HepG2 (cell line): ENCODE measurements at regions not wholly inside any gene's neighbourhood (a gene's known extent, or its start where the extent isn't known, plus 50 kb on each side); places are given as distances from the start of the nearest gene placed in this dataset.

Source experiments
- ATAC-seq: fragments of 200-7000 bp; cut with Tn5 transposase; 3 replicates; pipeline ENCODE4 v1.9.1; 2020; ENCODE audit warnings: mild to moderate bottlenecking, moderate library complexity
- BruUV-seq: library from RNA; stranded (reverse); fragments of 400-500 nt; replicated peaks from 2 replicates; lab custom pipeline; 2021; lab: Mats Ljungman, UMichigan
- CTCF ChIA-PET: fragments of 300-600 bp; formaldehyde crosslinking; extraction: SDS; loops from one replicate; lab custom pipeline; 2021; ENCODE audit warnings: low total read pairs, inconsistent platforms, low intra/inter-chr PET ratio; lab: Yijun Ruan, JAX
- POLR2A ChIA-PET: fragments of 350-600 bp; sonication (Branson Sonifier 250); formaldehyde crosslinking; loops from one replicate; lab custom pipeline; 2020; ENCODE audit warnings: antibody characterized with exemption, inconsistent platforms; lab: Yijun Ruan, JAX
- DNase-seq: peaks from one replicate; pipeline ENCODE4 v3.0.0-alpha.2; 2015; ENCODE audit warnings: low spot score
- FAIRE-seq: peaks from 3 replicates; lab custom pipeline; 2011; peaks lifted over from hg19 to GRCh38; lab: Jason Lieb, UNC
- H2AFZ ChIP-seq: one replicate; pipeline ENCODE4 v1.6.1; 2011; ENCODE audit warnings: low read length, inconsistent platforms
- H3K27ac ChIP-seq: fragments of 300-600 bp; 3 replicates; pipeline ENCODE4 v1.8.0; 2011; ENCODE audit warnings: mixed run types, mild to moderate bottlenecking, mixed read lengths, low read length, inconsistent platforms; ENCODE audit not compliant: insufficient read depth; ENCODE audit errors: extremely low read length
- H3K27me3 ChIP-seq, 2 experiments: fragments of 200-600 bp in 1 of 2; 2 replicates in 1 of 2; 3 replicates in 1 of 2; pipeline versions ENCODE4 v1.6.0 to v1.8.0; 2011; ENCODE audit warnings: low read length in 2 of 2, mild to moderate bottlenecking in 2 of 2, moderate library complexity in 2 of 2, inconsistent platforms in 1 of 2; ENCODE audit not compliant: insufficient read depth in 2 of 2, control insufficient read depth in 1 of 2
- H3K36me3 ChIP-seq, 2 experiments: fragments of 200-600 bp in 1 of 2; replicated peaks in 1 of 2; 2 replicates in 1 of 2; 3 replicates in 1 of 2; pipeline versions ENCODE4 v1.5.1 to v1.8.0; 2011; ENCODE audit warnings: low read length in 2 of 2, inconsistent platforms in 1 of 2; ENCODE audit not compliant: insufficient read depth in 2 of 2, control insufficient read depth in 1 of 2
- H3K4me1 ChIP-seq: 2 replicates; pipeline ENCODE4 v1.5.1; 2012; ENCODE audit warnings: low read length, inconsistent platforms; ENCODE audit not compliant: insufficient read depth
- H3K4me2 ChIP-seq: 2 replicates; pipeline ENCODE4 v1.6.0; 2011; ENCODE audit warnings: low read depth, low read length, inconsistent platforms
- H3K4me3 ChIP-seq, 3 experiments: fragments of 200-600 bp in 1 of 3; sonication (generic), shearing (Covaris generic) in 1 of 3; replicated peaks in 1 of 3; 2 replicates each; pipeline ENCODE4 v1.5.1; 2011 to 2016; ENCODE audit warnings: low read length in 3 of 3, inconsistent platforms in 2 of 3, low read depth in 2 of 3, mild to moderate bottlenecking in 2 of 3, control low read depth in 1 of 3, mixed read lengths in 1 of 3; ENCODE audit not compliant: insufficient read depth in 1 of 3
- H3K79me2 ChIP-seq: one replicate; pipeline ENCODE4 v1.6.1; 2011; ENCODE audit warnings: low read length, inconsistent platforms; ENCODE audit not compliant: insufficient read depth
- H3K9ac ChIP-seq: 2 replicates; pipeline ENCODE4 v1.6.0; 2011; ENCODE audit warnings: mild to moderate bottlenecking, low read depth, low read length, inconsistent platforms; ENCODE audit not compliant: insufficient read depth
- H3K9me3 ChIP-seq: 2 replicates; pipeline ENCODE4 v1.5.1; 2012; ENCODE audit warnings: mild to moderate bottlenecking, low read length
- H4K20me1 ChIP-seq: 2 replicates; pipeline ENCODE4 v1.6.0; 2011; ENCODE audit warnings: inconsistent platforms, mild to moderate bottlenecking, low read length, moderate library complexity; ENCODE audit not compliant: insufficient read depth
- FOXC1 ChIP-seq: sonication (generic); formaldehyde crosslinking; IDR thresholded peaks from 2 replicates; pipeline ENCODE4 v1.8.0; 2022; ENCODE audit warnings: mild to moderate bottlenecking, missing genetic modification reagents, borderline replicate concordance
- HMG20B ChIP-seq: conservative IDR thresholded peaks from 2 replicates; pipeline ENCODE4 v1.6.1; 2016; ENCODE audit warnings: missing genetic modification reagents, missing compliant biosample characterization
- HOXA7 ChIP-seq: sonication (generic); formaldehyde crosslinking; IDR thresholded peaks from 2 replicates; pipeline ENCODE4 v1.8.1; 2022; ENCODE audit warnings: mild to moderate bottlenecking, missing genetic modification reagents, moderate library complexity
- MBD4 ChIP-seq: IDR thresholded peaks from 2 replicates; pipeline ENCODE4 v1.6.1; 2012; ENCODE audit warnings: low read length, inconsistent platforms, borderline replicate concordance
- NONO ChIP-seq, 2 experiments: fragments of 450-650 bp in 1 of 2; sonication (generic) in 1 of 2; formaldehyde crosslinking in 1 of 2; IDR thresholded peaks in 1 of 2; conservative IDR thresholded peaks in 1 of 2; 2 replicates each; pipeline versions ENCODE4 v1.6.1 to v1.8.0; 2017 to 2022; ENCODE audit warnings: mild to moderate bottlenecking in 1 of 2, missing genetic modification reagents in 1 of 2, moderate library complexity in 1 of 2
- RELA ChIP-seq: sonication (generic); formaldehyde crosslinking; IDR thresholded peaks from 2 replicates; pipeline ENCODE4 v1.4.0; 2020; ENCODE audit warnings: missing genetic modification reagents
- SSRP1 ChIP-seq: IDR thresholded peaks from 2 replicates; pipeline ENCODE4 v1.6.1; 2016; ENCODE audit warnings: control low read depth
- ZBTB21 ChIP-seq: sonication (generic); formaldehyde crosslinking; IDR thresholded peaks from 2 replicates; pipeline ENCODE4 v1.4.0; 2020; ENCODE audit warnings: missing genetic modification reagents
- ZKSCAN5 ChIP-seq: sonication (generic); formaldehyde crosslinking; IDR thresholded peaks from 2 replicates; pipeline ENCODE4 v1.5.1; 2020; ENCODE audit warnings: mild to moderate bottlenecking, missing genetic modification reagents
- ZNF879 ChIP-seq: sonication (generic); formaldehyde crosslinking; IDR thresholded peaks from 2 replicates; pipeline ENCODE4 v1.8.1; 2023; ENCODE audit warnings: missing genetic modification reagents
- WGBS: methylation state at CpG from one replicate; pipeline ENCODE4 v1.1.6; 2017; ENCODE audit warnings: low lambda C conversion rate; 5-methylcytosine and 5-hydroxymethylcytosine counted together
- in situ Hi-C: cut with HindIII; loops from 2 replicates; pipeline ENCODE4 v1.10.0; 2017; ENCODE audit warnings: low pct_unique_long_range_greater_than_20kb; ENCODE audit not compliant: extremely low pct_ligation_motif_present
- intact Hi-C: fragments of 100-400 bp; cut with micrococcal nuclease; formaldehyde crosslinking; loops from one replicate; pipeline ENCODE4 v1.10.0; 2022; ENCODE audit not compliant: unreplicated experiment
- TF ChIP-seq, protein P1 (sequence below): IDR thresholded peaks from 2 replicates; pipeline ENCODE4 v1.6.1; 2016; ENCODE audit warnings: low read depth
- TF ChIP-seq, protein P2 (sequence below): sonication (generic); formaldehyde crosslinking; IDR thresholded peaks from 2 replicates; pipeline ENCODE4 v1.5.1; 2020; ENCODE audit warnings: missing genetic modification reagents, mild to moderate bottlenecking, borderline replicate concordance
- TF ChIP-seq, protein P3 (sequence below): sonication (generic); formaldehyde crosslinking; conservative IDR thresholded peaks from 2 replicates; pipeline ENCODE4 v1.4.0; 2020; ENCODE audit warnings: missing genetic modification reagents
- TF ChIP-seq, protein P4 (sequence below): sonication (generic); formaldehyde crosslinking; IDR thresholded peaks from 2 replicates; pipeline ENCODE4 v1.8.1; 2022; ENCODE audit warnings: mild to moderate bottlenecking, missing genetic modification reagents

DNA sequence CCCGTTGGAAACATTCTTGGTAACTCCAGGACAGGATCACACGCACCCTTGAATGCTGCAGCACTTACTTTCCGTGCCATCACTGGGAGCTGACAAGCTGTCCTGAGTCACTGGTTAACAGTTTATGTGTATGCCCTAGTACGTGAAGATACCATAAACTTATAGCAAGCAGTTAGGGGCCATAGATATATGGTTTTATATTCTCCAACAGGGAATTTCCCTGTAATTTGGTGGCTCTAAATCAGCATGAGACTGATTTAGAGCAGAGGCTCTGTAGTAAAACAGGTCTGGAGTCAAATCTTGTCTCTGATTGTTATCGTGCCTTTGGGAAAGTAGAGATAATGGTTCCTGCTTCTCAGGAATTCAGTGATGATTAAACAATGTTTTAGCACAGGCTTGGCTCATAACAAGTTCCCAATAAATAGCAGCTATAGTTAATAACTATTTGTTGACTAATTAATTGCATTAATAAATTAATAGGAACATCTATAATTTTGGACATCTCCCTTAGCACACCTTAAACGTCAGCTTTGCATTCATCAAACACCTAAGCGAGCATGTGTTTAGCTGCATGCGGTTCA lies 215.2 kb downstream of the VAPA start:
- no peak for DNase-seq
- H3K9me3 ChIP-seq = no peaks in the 10 kb centered on the region
- H3K27ac ChIP-seq = no peak overlapping the region
- H3K9ac ChIP-seq = no peak overlapping the region
- 55% methylated on average over 8 of the region's 8 CpGs for WGBS
- no peaks in the 10 kb centered on the region for H3K36me3 ChIP-seq
- ATAC-seq = no peak
- H3K27me3 ChIP-seq = peaks cover 0 to 32% of the 10 kb centered on the region in 2 experiments; a peak in 3 of 5 replicates
- no TSS peak for BruUV-seq
- in situ Hi-C loops (no loop called here), intact Hi-C loops (no loop called here)
- FAIRE-seq = no peak
- no peak overlapping the region for H2AFZ ChIP-seq
- no peaks in the 10 kb centered on the region for H3K79me2 ChIP-seq
- no peaks in the 10 kb centered on the region for H4K20me1 ChIP-seq
- ChIA-PET POLR2A (no interaction called here), CTCF (no interaction called here)
- TF ChIP-seq, protein P1, sequence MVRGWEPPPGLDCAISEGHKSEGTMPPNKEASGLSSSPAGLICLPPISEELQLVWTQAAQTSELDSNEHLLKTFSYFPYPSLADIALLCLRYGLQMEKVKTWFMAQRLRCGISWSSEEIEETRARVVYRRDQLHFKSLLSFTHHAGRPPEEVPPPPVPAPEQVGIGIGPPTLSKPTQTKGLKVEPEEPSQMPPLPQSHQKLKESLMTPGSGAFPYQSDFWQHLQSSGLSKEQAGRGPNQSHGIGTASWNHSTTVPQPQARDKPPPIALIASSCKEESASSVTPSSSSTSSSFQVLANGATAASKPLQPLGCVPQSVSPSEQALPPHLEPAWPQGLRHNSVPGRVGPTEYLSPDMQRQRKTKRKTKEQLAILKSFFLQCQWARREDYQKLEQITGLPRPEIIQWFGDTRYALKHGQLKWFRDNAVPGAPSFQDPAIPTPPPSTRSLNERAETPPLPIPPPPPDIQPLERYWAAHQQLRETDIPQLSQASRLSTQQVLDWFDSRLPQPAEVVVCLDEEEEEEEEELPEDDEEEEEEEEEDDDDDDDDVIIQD (CRISPR knock-in tag) = no peak
- no peak for TF ChIP-seq MBD4
- no peak for TF ChIP-seq FOXC1 (CRISPR knock-in tag)
- no peak overlapping the region for H3K4me2 ChIP-seq
- H3K4me1 ChIP-seq = peaks cover 13% of the 10 kb centered on the region; the same call in 1 of the 2 replicates
- no peak overlapping the region for H3K4me3 ChIP-seq

DNA sequence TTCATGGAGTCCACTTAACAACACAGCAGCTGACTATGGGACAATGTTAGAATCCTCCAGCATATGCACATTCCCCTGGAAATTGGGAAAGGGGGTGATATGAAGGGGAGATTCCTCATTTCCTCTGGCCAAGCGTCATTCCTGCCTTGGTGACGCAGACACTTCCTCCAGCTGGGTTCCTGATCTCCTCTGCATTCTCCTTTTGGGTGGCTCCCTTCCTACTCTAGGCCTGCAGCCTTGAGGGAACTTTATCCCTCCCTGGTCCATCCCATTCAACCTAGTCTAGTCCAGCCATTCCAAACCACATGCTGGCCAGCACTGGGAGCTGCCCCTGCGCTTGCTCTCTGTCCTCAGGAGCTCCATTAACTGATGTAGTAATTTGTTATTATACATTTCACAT lies 216.8 kb downstream of the VAPA start:
- BruUV-seq = no TSS peak
- DNase-seq (no peak), FAIRE-seq (no peak), ATAC-seq (no peak)
- 81% methylated on average over 3 of the region's 3 CpGs for WGBS
- Histone ChIP-seq H3K9ac (no peak overlapping the region), H3K4me3 (no peak overlapping the region), H3K36me3 (no peaks in the 10 kb centered on the region), H3K79me2 (no peaks in the 10 kb centered on the region), H3K9me3 (no peaks in the 10 kb centered on the region), H3K27ac (no peak overlapping the region), H2AFZ (no peak overlapping the region), H3K4me2 (no peak overlapping the region), H3K4me1 (peaks cover 13% of the 10 kb centered on the region; the same call in 1 of the 2 replicates), H4K20me1 (no peaks in the 10 kb centered on the region), H3K27me3 (peaks cover 0 to 32% of the 10 kb centered on the region in 2 experiments; a peak in 3 of 5 replicates)
- ChIA-PET CTCF (no interaction called here), POLR2A (no interaction called here)
- in situ Hi-C loops = no loop called here
- intact Hi-C loops = no loop called here
- TF ChIP-seq NONO (IDR thresholded peaks at IDR 0.05) = no peak
- TF ChIP-seq NONO (CRISPR knock-in tag; conservative IDR thresholded peaks at IDR 0.05) = no peak
- TF ChIP-seq ZNF879 = no peak
- TF ChIP-seq HOXA7 (CRISPR knock-in tag) = no peak
- TF ChIP-seq ZBTB21 (CRISPR knock-in tag) = no peak
- TF ChIP-seq SSRP1 (CRISPR knock-in tag) = no peak
- no peak for TF ChIP-seq RELA (CRISPR knock-in tag)
- TF ChIP-seq HMG20B = no peak
- TF ChIP-seq, protein P2, sequence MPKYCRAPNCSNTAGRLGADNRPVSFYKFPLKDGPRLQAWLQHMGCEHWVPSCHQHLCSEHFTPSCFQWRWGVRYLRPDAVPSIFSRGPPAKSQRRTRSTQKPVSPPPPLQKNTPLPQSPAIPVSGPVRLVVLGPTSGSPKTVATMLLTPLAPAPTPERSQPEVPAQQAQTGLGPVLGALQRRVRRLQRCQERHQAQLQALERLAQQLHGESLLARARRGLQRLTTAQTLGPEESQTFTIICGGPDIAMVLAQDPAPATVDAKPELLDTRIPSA (CRISPR knock-in tag) = no peak
- TF ChIP-seq, protein P3, sequence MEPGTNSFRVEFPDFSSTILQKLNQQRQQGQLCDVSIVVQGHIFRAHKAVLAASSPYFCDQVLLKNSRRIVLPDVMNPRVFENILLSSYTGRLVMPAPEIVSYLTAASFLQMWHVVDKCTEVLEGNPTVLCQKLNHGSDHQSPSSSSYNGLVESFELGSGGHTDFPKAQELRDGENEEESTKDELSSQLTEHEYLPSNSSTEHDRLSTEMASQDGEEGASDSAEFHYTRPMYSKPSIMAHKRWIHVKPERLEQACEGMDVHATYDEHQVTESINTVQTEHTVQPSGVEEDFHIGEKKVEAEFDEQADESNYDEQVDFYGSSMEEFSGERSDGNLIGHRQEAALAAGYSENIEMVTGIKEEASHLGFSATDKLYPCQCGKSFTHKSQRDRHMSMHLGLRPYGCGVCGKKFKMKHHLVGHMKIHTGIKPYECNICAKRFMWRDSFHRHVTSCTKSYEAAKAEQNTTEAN (CRISPR knock-in tag) = no peak
- TF ChIP-seq ZKSCAN5 (CRISPR knock-in tag) = no peak
- TF ChIP-seq, protein P4, sequence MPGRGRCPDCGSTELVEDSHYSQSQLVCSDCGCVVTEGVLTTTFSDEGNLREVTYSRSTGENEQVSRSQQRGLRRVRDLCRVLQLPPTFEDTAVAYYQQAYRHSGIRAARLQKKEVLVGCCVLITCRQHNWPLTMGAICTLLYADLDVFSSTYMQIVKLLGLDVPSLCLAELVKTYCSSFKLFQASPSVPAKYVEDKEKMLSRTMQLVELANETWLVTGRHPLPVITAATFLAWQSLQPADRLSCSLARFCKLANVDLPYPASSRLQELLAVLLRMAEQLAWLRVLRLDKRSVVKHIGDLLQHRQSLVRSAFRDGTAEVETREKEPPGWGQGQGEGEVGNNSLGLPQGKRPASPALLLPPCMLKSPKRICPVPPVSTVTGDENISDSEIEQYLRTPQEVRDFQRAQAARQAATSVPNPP (CRISPR knock-in tag) = no peak
